ENCODE measurements at regions not wholly inside any gene's neighbourhood (a gene's known extent, or its start where the extent isn't known, plus 50 kb on each side); places are given as distances from the start of the nearest gene placed in this dataset.

DNA sequence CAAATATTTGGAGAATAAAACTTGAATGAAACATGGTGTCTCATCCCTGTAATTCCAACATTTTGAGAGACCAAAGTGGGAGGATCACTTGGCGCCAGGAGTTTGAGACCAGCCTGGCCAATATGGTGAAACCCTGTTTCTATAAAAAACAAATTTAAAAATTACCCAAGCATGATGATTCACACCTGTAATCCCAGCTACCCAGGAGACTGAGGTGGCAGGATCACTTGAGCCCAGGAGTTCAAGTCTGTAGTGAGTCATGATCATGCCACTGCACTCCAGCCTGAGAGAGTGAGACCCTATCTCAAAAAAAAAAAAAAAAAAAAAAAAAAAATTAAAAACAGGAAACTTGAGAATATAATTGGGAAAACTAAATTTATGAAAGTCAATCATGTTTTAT, 481.1 kb downstream of the SEMA3D start:
- no peak for TF ChIP-seq POLR2A (IDR thresholded peaks at IDR 0.05; ENCODE audit: low read length)
- no peak for TF ChIP-seq GATA1 (IDR thresholded peaks at IDR 0.05; ENCODE audit: low read depth, low read length)
